Esophagus squamous epithelium (tissue), 5 donors: ENCODE measurements at regions not wholly inside any gene's neighbourhood (a gene's known extent, or its start where the extent isn't known, plus 50 kb on each side); places are given as distances from the start of the nearest gene placed in this dataset.
"Not testable (repeated sequence)": the region's sequence is repeated elsewhere in the genome, so short reads cannot be mapped to it uniquely, and the experiment has no call there.

ENCODE experiments used
- DNase-seq: peaks from one replicate; lab custom pipeline; 2025; lab: John Stamatoyannopoulos, UW
- H3K27ac ChIP-seq, 4 donors: fragments of 200-600 bp; sonication (generic); one replicate each; pipeline ENCODE4 v1.5.1; 2016 to 2019; ENCODE audit warnings: mild to moderate bottlenecking in 1 of 4
- H3K27me3 ChIP-seq, 4 donors: fragments of 200-600 bp; sonication (generic); 1 replicate in 3 of 4; 2 replicates in 1 of 4; pipeline versions ENCODE4 v1.5.1 to v1.6.0; 2017 to 2021; ENCODE audit warnings: antibody characterized with exemption in 1 of 4
- H3K36me3 ChIP-seq, 3 donors: fragments of 200-600 bp; sonication (generic); one replicate each; pipeline ENCODE4 v1.5.1; 2016 to 2019
- H3K4me1 ChIP-seq, 3 donors: fragments of 200-600 bp; sonication (generic); one replicate each; pipeline ENCODE4 v1.5.1; 2017 to 2019
- H3K4me3 ChIP-seq, 4 donors: fragments of 200-600 bp; sonication (generic); 1 replicate in 3 of 4; 2 replicates in 1 of 4; pipeline ENCODE4 v1.5.1; 2016 to 2019; ENCODE audit warnings: mild to moderate bottlenecking in 2 of 4, moderate library complexity in 1 of 4
- H3K9me3 ChIP-seq, 3 donors: fragments of 200-600 bp; sonication (generic); one replicate each; pipeline ENCODE4 v1.5.1; 2016 to 2019
- CTCF ChIP-seq, 6 experiments: fragments of 450-650 bp in 4 of 6; fragments of 200-600 bp in 2 of 6; sonication (generic) in 2 of 6; IDR thresholded peaks; one replicate each; pipeline ENCODE4 v1.5.1; 2016 to 2019; ENCODE audit warnings: antibody characterized with exemption in 6 of 6, mild to moderate bottlenecking in 4 of 6, moderate library complexity in 4 of 6
- POLR2A ChIP-seq, 4 donors: fragments of 450-650 bp; IDR thresholded peaks; one replicate each; pipeline ENCODE4 v1.6.1; 2017; ENCODE audit warnings: antibody characterized with exemption in 4 of 4, mild to moderate bottlenecking in 4 of 4, moderate library complexity in 3 of 4
- WGBS, 2 donors: methylation state at CpG; one replicate each; pipeline ENCODE4 v1.1.5; 2018; 5-methylcytosine and 5-hydroxymethylcytosine counted together
- intact Hi-C: fragments of 100-400 bp; cut with DNase I; formaldehyde crosslinking; loops from one replicate; pipeline ENCODE4 v1.15.0; 2022
- donor health status: DM: yes; HTN: yes; CAD: no.

- no peak for DNase-seq
- intact Hi-C loops = no loop called here
- Histone ChIP-seq H3K27ac (no peak overlapping the region), H3K36me3 (no peaks in the 10 kb centered on the region), H3K9me3 (no peaks in the 10 kb centered on the region), H3K27me3 (no peaks in the 10 kb centered on the region), H3K4me3 (no peak overlapping the region), H3K4me1 (no peaks in the 10 kb centered on the region)
- TF ChIP-seq CTCF (IDR thresholded peaks at IDR 0.05) = no peak
- no peak for TF ChIP-seq POLR2A (IDR thresholded peaks at IDR 0.05)
These were observed 908.9 kb upstream of the GYPC start for GRCh38 chr2:125747165-125747425.

GRCh38 chr2:125756431-125756830 lies 899.5 kb upstream of the GYPC start:
- DNase-seq = no peak
- no peaks in the 10 kb centered on the region for H3K36me3 ChIP-seq
- TF ChIP-seq POLR2A (IDR thresholded peaks at IDR 0.05) = no peak
- H3K9me3 ChIP-seq = no peaks in the 10 kb centered on the region
- no peaks in the 10 kb centered on the region for H3K4me1 ChIP-seq
- H3K27me3 ChIP-seq = no peaks in the 10 kb centered on the region
- no peak overlapping the region for H3K4me3 ChIP-seq
- WGBS, 2 donors = 64 to 74% methylated on average over 4 of the region's 4 CpGs
- H3K27ac ChIP-seq = no peak overlapping the region
- intact Hi-C loops = no loop called here

- no peaks in the 10 kb centered on the region for H3K4me1 ChIP-seq
- H3K4me3 ChIP-seq = no peak overlapping the region
- WGBS, 2 donors = 68 to 83% methylated on average over 1 of the region's 1 CpG
- intact Hi-C loops = no loop called here
- no peaks in the 10 kb centered on the region for H3K27me3 ChIP-seq
- H3K9me3 ChIP-seq = peaks cover 0 to 6% (median 0%) of the 10 kb centered on the region in 3 donors
- DNase-seq = no peak
- H3K36me3 ChIP-seq = no peaks in the 10 kb centered on the region
- TF ChIP-seq POLR2A (IDR thresholded peaks at IDR 0.05) (no peak), CTCF (IDR thresholded peaks at IDR 0.05) (no peak)
- no peak overlapping the region for H3K27ac ChIP-seq
These were observed 859.2 kb upstream of the GYPC start for GRCh38 chr2:125796784-125797183.

GRCh38 chr2:125797192-125797591 lies 858.8 kb upstream of the GYPC start:
- TF ChIP-seq POLR2A (IDR thresholded peaks at IDR 0.05) (no peak), CTCF (IDR thresholded peaks at IDR 0.05) (no peak)
- intact Hi-C loops = no loop called here
- H3K4me1 ChIP-seq = no peaks in the 10 kb centered on the region
- no peak for DNase-seq
- H3K27me3 ChIP-seq = no peaks in the 10 kb centered on the region
- H3K9me3 ChIP-seq = peaks cover 0 to 6% (median 0%) of the 10 kb centered on the region in 3 donors
- H3K4me3 ChIP-seq = no peak overlapping the region
- H3K27ac ChIP-seq = no peak overlapping the region
- WGBS, 2 donors = 51 to 60% methylated on average over 4 of the region's 4 CpGs
- no peaks in the 10 kb centered on the region for H3K36me3 ChIP-seq

- WGBS, 2 donors = 77% methylated on average over 5 of the region's 5 CpGs
These were observed 833.2 kb upstream of the GYPC start for GRCh38 chr2:125822746-125823145.

GRCh38 chr2:125825781-125826180 lies 830.2 kb upstream of the GYPC start:
- H3K4me3 ChIP-seq, H3K27ac ChIP-seq, H3K27me3 ChIP-seq, intact Hi-C loops, H3K36me3 ChIP-seq, DNase-seq, H3K4me1 ChIP-seq: not testable (repeated sequence)
- H3K9me3 ChIP-seq = peaks cover 0 to 10% (median 0%) of the 10 kb centered on the region in 3 donors
- 80 to 100% methylated on average over 2 to 3 of the region's 9 CpGs for WGBS, 2 donors

More at GRCh38 chr2:125822746-125823145, 833.2 kb upstream of the GYPC start:
- Histone ChIP-seq H3K27me3 (no peaks in the 10 kb centered on the region), H3K9me3 (peaks cover 0 to 10% (median 0%) of the 10 kb centered on the region in 3 donors), H3K27ac (no peak overlapping the region), H3K36me3 (no peaks in the 10 kb centered on the region), H3K4me3 (no peak overlapping the region), H3K4me1 (no peaks in the 10 kb centered on the region)
- no peak for DNase-seq
- intact Hi-C loops = no loop called here
- TF ChIP-seq CTCF (IDR thresholded peaks at IDR 0.05) (no peak), POLR2A (IDR thresholded peaks at IDR 0.05) (no peak)
